Esophagus muscularis mucosa (tissue), 4 donors: ENCODE measurements at regions not wholly inside any gene's neighbourhood (a gene's known extent, or its start where the extent isn't known, plus 50 kb on each side); places are given as distances from the start of the nearest gene placed in this dataset.

Source experiments
- EP300 ChIP-seq: sonication (generic); formaldehyde crosslinking; IDR thresholded peaks from one replicate; pipeline ENCODE4 v1.6.1; 2017; ENCODE audit warnings: antibody characterized with exemption
- POLR2A ChIP-seq: fragments of 450-650 bp; IDR thresholded peaks from one replicate; pipeline ENCODE4 v1.6.1; 2017; ENCODE audit warnings: antibody characterized with exemption, moderate library complexity, mild to moderate bottlenecking, low read depth
- POLR2AphosphoS5 ChIP-seq, 2 donors: sonication (generic); formaldehyde crosslinking; IDR thresholded peaks; one replicate each; pipeline ENCODE4 v1.6.1; 2017; ENCODE audit warnings: antibody characterized with exemption in 2 of 2
- TF ChIP-seq, protein P1 (sequence below), 3 experiments: fragments of 200-600 bp in 2 of 3; fragments of 450-650 bp in 1 of 3; sonication (generic) in 2 of 3; IDR thresholded peaks; one replicate each; pipeline ENCODE4 v1.5.1; 2017 to 2019; ENCODE audit warnings: antibody characterized with exemption in 3 of 3, mild to moderate bottlenecking in 2 of 3, moderate library complexity in 1 of 3

DNA sequence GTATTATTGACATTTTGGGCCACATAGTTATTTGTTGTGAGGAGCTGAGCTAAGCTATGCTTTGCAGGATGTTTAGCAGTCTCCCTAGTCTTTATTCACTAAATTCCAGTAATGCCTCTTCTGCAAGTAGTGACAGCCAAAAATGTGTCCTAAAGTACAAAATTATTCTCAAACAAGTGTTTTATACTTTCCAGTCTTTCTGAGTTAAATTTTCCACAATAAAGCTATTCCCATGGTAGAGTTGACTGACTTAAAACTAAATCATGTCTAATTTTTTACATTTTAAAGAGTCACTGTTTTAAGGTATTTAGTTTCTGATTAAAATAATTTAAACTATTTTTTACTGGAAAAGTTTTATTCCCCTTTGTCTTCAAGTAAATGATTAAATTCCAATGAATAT, 717.8 kb upstream of the HS3ST5 start:
- TF ChIP-seq EP300 (no peak), POLR2A (no peak), POLR2AphosphoS5 (IDR thresholded peaks at IDR 0.05) (no peak)
- TF ChIP-seq, protein P1, sequence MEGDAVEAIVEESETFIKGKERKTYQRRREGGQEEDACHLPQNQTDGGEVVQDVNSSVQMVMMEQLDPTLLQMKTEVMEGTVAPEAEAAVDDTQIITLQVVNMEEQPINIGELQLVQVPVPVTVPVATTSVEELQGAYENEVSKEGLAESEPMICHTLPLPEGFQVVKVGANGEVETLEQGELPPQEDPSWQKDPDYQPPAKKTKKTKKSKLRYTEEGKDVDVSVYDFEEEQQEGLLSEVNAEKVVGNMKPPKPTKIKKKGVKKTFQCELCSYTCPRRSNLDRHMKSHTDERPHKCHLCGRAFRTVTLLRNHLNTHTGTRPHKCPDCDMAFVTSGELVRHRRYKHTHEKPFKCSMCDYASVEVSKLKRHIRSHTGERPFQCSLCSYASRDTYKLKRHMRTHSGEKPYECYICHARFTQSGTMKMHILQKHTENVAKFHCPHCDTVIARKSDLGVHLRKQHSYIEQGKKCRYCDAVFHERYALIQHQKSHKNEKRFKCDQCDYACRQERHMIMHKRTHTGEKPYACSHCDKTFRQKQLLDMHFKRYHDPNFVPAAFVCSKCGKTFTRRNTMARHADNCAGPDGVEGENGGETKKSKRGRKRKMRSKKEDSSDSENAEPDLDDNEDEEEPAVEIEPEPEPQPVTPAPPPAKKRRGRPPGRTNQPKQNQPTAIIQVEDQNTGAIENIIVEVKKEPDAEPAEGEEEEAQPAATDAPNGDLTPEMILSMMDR (IDR thresholded peaks at IDR 0.05): no peak
